IMR-90 (cell line): ENCODE measurements at regions not wholly inside any gene's neighbourhood (a gene's known extent, or its start where the extent isn't known, plus 50 kb on each side); places are given as distances from the start of the nearest gene placed in this dataset.
"Not testable (repeated sequence)": the region's sequence is repeated elsewhere in the genome, so short reads cannot be mapped to it uniquely, and the experiment has no call there.

ENCODE experiments used
- ATAC-seq: fragments of 200-7000 bp; cut with Tn5 transposase; 2 replicates; pipeline ENCODE4 v1.9.1; 2020; ENCODE audit warnings: low read depth, mild to moderate bottlenecking, moderate library complexity
- BruUV-seq: library from RNA; stranded (reverse); fragments of 400-500 nt; replicated peaks from 2 replicates; lab custom pipeline; 2021; lab: Mats Ljungman, UMichigan
- CTCF ChIA-PET: fragments of 300-600 bp; formaldehyde crosslinking; extraction: SDS; loops from one replicate; lab custom pipeline; 2021; ENCODE audit warnings: antibody characterized with exemption; lab: Yijun Ruan, JAX
- POLR2A ChIA-PET: fragments of 300-600 bp; sonication (Branson Sonifier 250); formaldehyde crosslinking; loops from one replicate; lab custom pipeline; 2022; ENCODE audit warnings: antibody characterized with exemption; ENCODE audit not compliant: unreplicated experiment; lab: Charles Lee
- DNase-seq: peaks from one replicate; pipeline ENCODE4 v3.0.0; 2013
- H2AFZ ChIP-seq: replicated peaks from 2 replicates; pipeline ENCODE3; 2013; ENCODE audit warnings: low read length, mild to moderate bottlenecking; ENCODE audit not compliant: poor library complexity
- H2AK5ac ChIP-seq: 2 replicates; pipeline ENCODE4 v1.6.1; 2013; ENCODE audit warnings: low read depth, low read length, inconsistent platforms
- H2AK9ac ChIP-seq: replicated peaks from 2 replicates; pipeline ENCODE3; 2013; ENCODE audit warnings: mild to moderate bottlenecking, low read depth, low read length, moderate library complexity; ENCODE audit not compliant: poor library complexity
- H2BK120ac ChIP-seq: 2 replicates; pipeline ENCODE4 v1.6.1; 2013; ENCODE audit warnings: low read depth, low read length, inconsistent platforms
- H2BK15ac ChIP-seq: 3 replicates; pipeline ENCODE4 v1.6.1; 2013; ENCODE audit warnings: low read depth, low read length, inconsistent platforms
- H2BK20ac ChIP-seq: 2 replicates; pipeline ENCODE4 v1.6.1; 2013; ENCODE audit warnings: low read depth, mild to moderate bottlenecking, inconsistent platforms, low read length, moderate library complexity
- H2BK5ac ChIP-seq: 2 replicates; pipeline ENCODE4 v1.6.1; 2013; ENCODE audit warnings: mild to moderate bottlenecking, low read depth, low read length, inconsistent platforms; ENCODE audit not compliant: poor library complexity, severe bottlenecking
- H3K14ac ChIP-seq: replicated peaks from 2 replicates; pipeline ENCODE4 v1.6.1; 2013; ENCODE audit warnings: low read depth, low read length, inconsistent platforms
- H3K18ac ChIP-seq: 2 replicates; pipeline ENCODE4 v1.6.1; 2013; ENCODE audit warnings: low read depth, low read length, control low read depth
- H3K23ac ChIP-seq: 2 replicates; pipeline ENCODE4 v1.6.1; 2013; ENCODE audit warnings: low read depth, low read length, inconsistent platforms
- H3K27ac ChIP-seq: 2 replicates; pipeline ENCODE4 v1.5.1; 2013; ENCODE audit warnings: mild to moderate bottlenecking, control low read depth, low read length; ENCODE audit not compliant: insufficient read depth
- H3K27me3 ChIP-seq: 2 replicates; pipeline ENCODE4 v1.6.1; 2013; ENCODE audit warnings: low read length; ENCODE audit not compliant: control insufficient read depth, insufficient read depth
- H3K36me3 ChIP-seq: 2 replicates; pipeline ENCODE4 v1.6.1; 2013; ENCODE audit warnings: low read length, mixed read lengths; ENCODE audit not compliant: control insufficient read depth, insufficient read depth
- H3K4ac ChIP-seq: 2 replicates; pipeline ENCODE4 v1.6.1; 2013; ENCODE audit warnings: low read depth, low read length, inconsistent platforms
- H3K4me1 ChIP-seq: 2 replicates; pipeline ENCODE4 v1.6.1; 2013; ENCODE audit warnings: low read length, mixed read lengths; ENCODE audit not compliant: control insufficient read depth, insufficient read depth
- H3K4me2 ChIP-seq: 2 replicates; pipeline ENCODE4 v1.6.1; 2013; ENCODE audit warnings: low read depth, mild to moderate bottlenecking, control low read depth, low read length, moderate library complexity
- H3K4me3 ChIP-seq: 2 replicates; pipeline ENCODE4 v1.5.1; 2013; ENCODE audit warnings: low read depth, mild to moderate bottlenecking, control low read depth, low read length, moderate library complexity; ENCODE audit not compliant: insufficient read depth
- H3K56ac ChIP-seq: 2 replicates; pipeline ENCODE4 v1.6.1; 2013; ENCODE audit warnings: low read length, inconsistent platforms; ENCODE audit not compliant: insufficient read depth; ENCODE audit errors: extremely low read depth
- H3K79me1 ChIP-seq, 2 experiments: 2 replicates each; pipeline ENCODE4 v1.6.1; 2013; ENCODE audit warnings: low read length in 2 of 2, inconsistent platforms in 1 of 2, low read depth in 1 of 2
- H3K9ac ChIP-seq: 2 replicates; pipeline ENCODE4 v1.6.1; 2013; ENCODE audit warnings: low read depth, low read length, control low read depth
- H3K9me1 ChIP-seq: 2 replicates; pipeline ENCODE4 v1.6.1; 2013; ENCODE audit warnings: low read length, inconsistent platforms; ENCODE audit not compliant: insufficient read depth
- H3K9me3 ChIP-seq: 2 replicates; pipeline ENCODE4 v1.6.1; 2013; ENCODE audit warnings: low read length; ENCODE audit not compliant: control insufficient read depth, insufficient read depth
- H4K20me1 ChIP-seq: 2 replicates; pipeline ENCODE4 v1.6.1; 2013; ENCODE audit warnings: low read length, inconsistent platforms; ENCODE audit not compliant: insufficient read depth
- H4K5ac ChIP-seq: 2 replicates; pipeline ENCODE4 v1.6.1; 2013; ENCODE audit warnings: mild to moderate bottlenecking, low read depth, low read length, control low read depth
- H4K8ac ChIP-seq, 2 experiments: 2 replicates each; pipeline ENCODE4 v1.6.1; 2013; ENCODE audit warnings: low read depth in 2 of 2, low read length in 2 of 2, control low read depth in 1 of 2, inconsistent platforms in 1 of 2
- H4K91ac ChIP-seq: 2 replicates; pipeline ENCODE4 v1.6.1; 2013; ENCODE audit warnings: low read depth, low read length, inconsistent platforms; ENCODE audit not compliant: insufficient read depth
- MAZ ChIP-seq: IDR thresholded peaks from 2 replicates; pipeline ENCODE4 v1.6.1; 2012; ENCODE audit warnings: low read depth, mild to moderate bottlenecking, low read length, improper control_type of control experiment, moderate library complexity, borderline replicate concordance
- WGBS, 2 experiments: methylation state at CpG; one replicate each; pipeline versions ENCODE4 v1.1.5 to v1.1.7; 2013; ENCODE audit warnings: missing lambda C conversion rate in 2 of 2; ENCODE audit not compliant: insufficient read length in 1 of 2; ENCODE audit errors: extremely low coverage in 2 of 2; 5-methylcytosine and 5-hydroxymethylcytosine counted together
- dilution Hi-C: fragments of 300-500 bp; cut with HindIII; formaldehyde crosslinking; loops from one replicate; pipeline ENCODE4 v1.14.3; 2018; ENCODE audit warnings: low sequenced_read_pairs; ENCODE audit not compliant: unreplicated experiment
- in situ Hi-C: fragments of 300-500 bp; cut with MboI; formaldehyde crosslinking; loops from 3 replicates; pipeline ENCODE4 v1.14.3; 2019; ENCODE audit warnings: low sequenced_read_pairs, inconsistent platforms, mixed read lengths
- intact Hi-C: fragments of 100-400 bp; cut with micrococcal nuclease; formaldehyde crosslinking; loops from 2 replicates; pipeline ENCODE4 v1.10.0; 2022
- TF ChIP-seq, protein P1 (sequence below): fragments of 150-350 bp; IDR thresholded peaks from 2 replicates; pipeline ENCODE4 v1.6.1; 2017; ENCODE audit warnings: mild to moderate bottlenecking, antibody characterized with exemption, low read length, low read depth

DNA sequence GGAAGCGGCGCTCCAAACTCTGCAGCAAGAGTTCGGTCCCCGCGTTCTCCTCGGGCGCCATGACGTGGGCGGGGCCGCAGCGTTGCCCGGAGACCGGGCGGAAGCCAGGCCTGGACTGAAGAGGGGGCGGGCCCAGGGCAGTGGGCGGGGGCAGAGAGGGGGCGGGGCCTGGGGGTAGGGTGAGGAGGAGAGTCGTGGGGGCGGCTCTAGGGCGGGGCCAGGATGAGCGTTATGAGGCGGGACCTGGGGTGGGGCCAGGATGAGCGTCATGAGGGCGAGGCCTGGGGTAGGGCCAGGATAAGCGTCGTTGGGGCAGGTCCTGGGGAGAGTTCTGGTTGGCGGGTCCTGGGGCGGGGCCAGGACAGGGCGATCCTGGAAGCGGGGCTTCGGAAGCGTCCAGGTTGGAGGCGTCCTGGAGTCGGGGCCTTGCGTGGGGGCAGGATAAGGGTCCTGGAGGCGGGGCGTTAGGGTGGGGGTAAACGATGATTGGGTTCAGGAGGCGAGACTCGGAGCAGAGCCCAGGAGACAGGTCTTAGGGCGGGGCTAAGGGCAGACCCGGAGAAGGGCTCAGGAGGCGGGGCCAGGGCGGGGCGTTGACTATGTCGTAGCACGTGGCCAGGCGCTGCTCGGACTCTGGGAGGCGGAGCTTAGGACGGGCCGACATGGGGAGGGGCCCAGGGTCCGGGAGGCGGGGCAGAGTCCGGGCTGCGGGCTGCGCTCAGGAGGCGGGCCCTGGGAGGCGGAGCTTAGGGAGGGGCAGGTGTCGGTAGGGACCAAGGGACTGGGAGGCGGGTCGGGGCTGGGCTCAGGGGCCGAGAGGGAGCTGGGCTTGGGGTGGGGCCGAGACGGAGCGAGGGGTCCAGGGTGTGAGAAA lies 131.1 kb upstream of the ALDH3B2 start:
- H2BK15ac ChIP-seq, H3K14ac ChIP-seq, H2BK5ac ChIP-seq, H4K91ac ChIP-seq, H2AK9ac ChIP-seq, H4K5ac ChIP-seq, H2AK5ac ChIP-seq, H3K27me3 ChIP-seq, H4K20me1 ChIP-seq, H3K79me1 ChIP-seq, H2BK20ac ChIP-seq, H3K18ac ChIP-seq, H3K9me1 ChIP-seq, BruUV-seq, H3K4me1 ChIP-seq, intact Hi-C loops, H3K9me3 ChIP-seq, H3K23ac ChIP-seq, POLR2A ChIA-PET, in situ Hi-C loops, CTCF ChIA-PET, H3K36me3 ChIP-seq, dilution Hi-C loops: not testable (repeated sequence)
- Histone ChIP-seq H3K9ac (peak overlapping the region; percentile 68), H3K27ac (peak overlapping the region; percentile 61), H3K4me3 (peak overlapping the region; percentile 75), H3K4me2 (peak overlapping the region; percentile 88), H3K4ac (peak overlapping the region; percentile 72; the same call in 1 of the 2 replicates), H2AFZ (peak overlapping the region; percentile 92), H3K56ac (0 out of 2 replicates have a peak overlapping the region, but pooled peaks have one; percentile 17), H2BK120ac (peak overlapping the region; percentile 8; the same call in 1 of the 2 replicates), H4K8ac (peak overlapping the region in 1 of 2 experiments; percentile 93; a peak in 2 of 4 replicates)
- ATAC-seq (peak; percentile 100), DNase-seq (peak; percentile 97)
- WGBS, 2 experiments: 0% methylated on average over 32 of the region's 66 CpGs; no CpG with 5 or more reads in 1 of the 2 experiments
- peak; percentile 74; the same call in 1 of the 2 replicates for TF ChIP-seq MAZ
- TF ChIP-seq, protein P1, sequence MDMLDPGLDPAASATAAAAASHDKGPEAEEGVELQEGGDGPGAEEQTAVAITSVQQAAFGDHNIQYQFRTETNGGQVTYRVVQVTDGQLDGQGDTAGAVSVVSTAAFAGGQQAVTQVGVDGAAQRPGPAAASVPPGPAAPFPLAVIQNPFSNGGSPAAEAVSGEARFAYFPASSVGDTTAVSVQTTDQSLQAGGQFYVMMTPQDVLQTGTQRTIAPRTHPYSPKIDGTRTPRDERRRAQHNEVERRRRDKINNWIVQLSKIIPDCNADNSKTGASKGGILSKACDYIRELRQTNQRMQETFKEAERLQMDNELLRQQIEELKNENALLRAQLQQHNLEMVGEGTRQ: peak; percentile 79
